Esophagus muscularis mucosa (tissue), 4 donors: ENCODE measurements at regions not wholly inside any gene's neighbourhood (a gene's known extent, or its start where the extent isn't known, plus 50 kb on each side); places are given as distances from the start of the nearest gene placed in this dataset.

Experiments
- CTCF ChIP-seq, 3 experiments: fragments of 200-600 bp in 2 of 3; fragments of 450-650 bp in 1 of 3; sonication (generic) in 2 of 3; IDR thresholded peaks; one replicate each; pipeline ENCODE4 v1.5.1; 2017 to 2019; ENCODE audit warnings: antibody characterized with exemption in 3 of 3, mild to moderate bottlenecking in 2 of 3, moderate library complexity in 1 of 3
- EP300 ChIP-seq: sonication (generic); formaldehyde crosslinking; IDR thresholded peaks from one replicate; pipeline ENCODE4 v1.6.1; 2017; ENCODE audit warnings: antibody characterized with exemption
- POLR2A ChIP-seq: fragments of 450-650 bp; IDR thresholded peaks from one replicate; pipeline ENCODE4 v1.6.1; 2017; ENCODE audit warnings: antibody characterized with exemption, moderate library complexity, mild to moderate bottlenecking, low read depth
- POLR2AphosphoS5 ChIP-seq, 2 donors: sonication (generic); formaldehyde crosslinking; IDR thresholded peaks; one replicate each; pipeline ENCODE4 v1.6.1; 2017; ENCODE audit warnings: antibody characterized with exemption in 2 of 2

- no peak for TF ChIP-seq CTCF (IDR thresholded peaks at IDR 0.05)
- no peak for TF ChIP-seq POLR2A
- no peak for TF ChIP-seq POLR2AphosphoS5 (IDR thresholded peaks at IDR 0.05)
- TF ChIP-seq EP300 = no peak
These were observed 55.2 kb upstream of the KCNJ6 start for GRCh38 chr21:37971390-37971950.
